GM23338 (cell line): ENCODE measurements at regions not wholly inside any gene's neighbourhood (a gene's known extent, or its start where the extent isn't known, plus 50 kb on each side); places are given as distances from the start of the nearest gene placed in this dataset.

Source experiments
- ATAC-seq: fragments of 200-7000 bp; cut with Tn5 transposase; 3 replicates; pipeline ENCODE4 v1.9.1; 2020
- DNase-seq: peaks from one replicate; pipeline ENCODE4 v3.0.0-alpha.2; 2015; ENCODE audit warnings: low spot score
- H2AFZ ChIP-seq: fragments of 200-600 bp; sonication (generic); 2 replicates; pipeline ENCODE4 v1.8.0; 2016; ENCODE audit warnings: antibody characterized with exemption, mild to moderate bottlenecking, moderate library complexity
- H3F3A ChIP-seq: fragments of 200-600 bp; sonication (generic); replicated peaks from 2 replicates; pipeline ENCODE4 v1.8.0; 2017; ENCODE audit warnings: antibody characterized with exemption, mixed run types, low read depth
- H3K27ac ChIP-seq: fragments of 200-600 bp; sonication (generic); 2 replicates; pipeline ENCODE4 v1.6.1; 2016; ENCODE audit warnings: low read depth
- H3K27me3 ChIP-seq: fragments of 200-600 bp; sonication (generic); 2 replicates; pipeline ENCODE4 v1.8.0; 2016; ENCODE audit warnings: mild to moderate bottlenecking, mixed run types, moderate library complexity; ENCODE audit not compliant: insufficient read depth
- H3K36me3 ChIP-seq: fragments of 200-600 bp; sonication (generic); 2 replicates; pipeline ENCODE4 v1.8.0; 2016; ENCODE audit warnings: mild to moderate bottlenecking; ENCODE audit not compliant: insufficient read depth
- H3K4me1 ChIP-seq: fragments of 200-600 bp; sonication (generic); 2 replicates; pipeline ENCODE4 v1.8.0; 2016; ENCODE audit warnings: mild to moderate bottlenecking, moderate library complexity; ENCODE audit not compliant: insufficient read depth
- H3K4me2 ChIP-seq: fragments of 200-600 bp; sonication (generic); 2 replicates; pipeline ENCODE4 v1.7.1; 2017; ENCODE audit warnings: mixed run types
- H3K4me3 ChIP-seq: fragments of 200-600 bp; sonication (generic); 2 replicates; pipeline ENCODE4 v1.6.1; 2016; ENCODE audit warnings: mixed run types
- H3K79me2 ChIP-seq: fragments of 200-600 bp; sonication (generic); replicated peaks from 2 replicates; pipeline ENCODE4 v1.8.0; 2017; ENCODE audit warnings: mild to moderate bottlenecking; ENCODE audit not compliant: insufficient read depth
- H3K9me2 ChIP-seq: fragments of 200-600 bp; sonication (generic); 2 replicates; pipeline ENCODE4 v1.8.0; 2017; ENCODE audit not compliant: insufficient read depth
- H4K20me1 ChIP-seq: fragments of 200-600 bp; sonication (generic); replicated peaks from 2 replicates; pipeline ENCODE4 v1.8.0; 2017; ENCODE audit warnings: mild to moderate bottlenecking; ENCODE audit not compliant: insufficient read depth
- H3K27ac Mint-ChIP-seq: 2 replicates; pipeline ENCODE4 v1.8.0; 2020; ENCODE audit warnings: inconsistent platforms, mild to moderate bottlenecking, moderate library complexity, mixed read lengths
- H3K27me3 Mint-ChIP-seq: 3 replicates; pipeline ENCODE4 v1.8.0; 2022; ENCODE audit warnings: low read depth, mild to moderate bottlenecking, moderate library complexity, mixed read lengths, inconsistent platforms; ENCODE audit not compliant: insufficient read depth, poor library complexity
- H3K36me3 Mint-ChIP-seq: 3 replicates; pipeline ENCODE4 v1.8.0; 2021; ENCODE audit warnings: low read depth, mild to moderate bottlenecking, inconsistent platforms, moderate library complexity, mixed read lengths
- H3K4me1 Mint-ChIP-seq: 3 replicates; pipeline ENCODE4 v1.8.0; 2020; ENCODE audit warnings: mild to moderate bottlenecking, inconsistent platforms, mixed read lengths
- H3K4me3 Mint-ChIP-seq: 3 replicates; pipeline ENCODE4 v1.8.0; 2021; ENCODE audit warnings: moderate library complexity, mild to moderate bottlenecking, inconsistent platforms, mixed read lengths
- H3K9me3 Mint-ChIP-seq: 3 replicates; pipeline ENCODE4 v1.8.0; 2020; ENCODE audit warnings: moderate library complexity, mild to moderate bottlenecking, inconsistent platforms, mixed read lengths
- CREB1 ChIP-seq: fragments of 250-450 bp; sonication (Bioruptor Pico); IDR thresholded peaks from 2 replicates; pipeline ENCODE4 v1.5.0; 2020; ENCODE audit warnings: low read depth, mild to moderate bottlenecking, moderate library complexity
- EZH2 ChIP-seq: fragments of 200-600 bp; sonication (generic); IDR thresholded peaks from one replicate; pipeline ENCODE4 v1.8.0; 2017; ENCODE audit warnings: antibody characterized with exemption, mild to moderate bottlenecking, low read depth; ENCODE audit not compliant: unreplicated experiment
- EZH2phosphoT487 ChIP-seq: fragments of 200-600 bp; sonication (generic); IDR thresholded peaks from one replicate; pipeline ENCODE4 v1.8.1; 2018; ENCODE audit warnings: antibody characterized with exemption; ENCODE audit not compliant: unreplicated experiment
- JUNB ChIP-seq: IDR thresholded peaks from one replicate; pipeline ENCODE4 v1.6.1; 2016; ENCODE audit warnings: antibody characterized with exemption; ENCODE audit not compliant: unreplicated experiment
- NANOG ChIP-seq: IDR thresholded peaks from 2 replicates; pipeline ENCODE4 v1.6.1; 2016; ENCODE audit warnings: antibody characterized with exemption, borderline replicate concordance
- POLR2AphosphoS5 ChIP-seq: IDR thresholded peaks from 2 replicates; pipeline ENCODE4 v1.6.1; 2016; ENCODE audit warnings: antibody characterized with exemption, low read depth
- STAT1 ChIP-seq: IDR thresholded peaks from one replicate; pipeline ENCODE4 v1.6.1; 2016; ENCODE audit warnings: antibody characterized with exemption; ENCODE audit not compliant: unreplicated experiment
- ZNF114 ChIP-seq: fragments of 250-450 bp; sonication (Bioruptor Pico); IDR thresholded peaks from 2 replicates; pipeline ENCODE4 v1.5.0; 2020; ENCODE audit warnings: mild to moderate bottlenecking, moderate library complexity
- ZNF331 ChIP-seq: fragments of 250-450 bp; sonication (Bioruptor Pico); IDR thresholded peaks from 2 replicates; pipeline ENCODE4 v1.5.0; 2020; ENCODE audit warnings: low read depth, mild to moderate bottlenecking, moderate library complexity
- TF ChIP-seq, protein P1 (sequence below): IDR thresholded peaks from one replicate; pipeline ENCODE4 v1.6.1; 2018; ENCODE audit warnings: antibody characterized with exemption; ENCODE audit not compliant: unreplicated experiment
- TF ChIP-seq, protein P2 (sequence below): IDR thresholded peaks from 2 replicates; pipeline ENCODE4 v1.6.1; 2016; ENCODE audit warnings: antibody characterized with exemption
- TF ChIP-seq, protein P3 (sequence below), 2 experiments: fragments of 200-600 bp in 1 of 2; sonication (generic) in 1 of 2; conservative IDR thresholded peaks; 2 replicates each; pipeline versions ENCODE4 v1.5.1 to v1.6.1; 2016 to 2017; ENCODE audit warnings: antibody characterized with exemption in 2 of 2, low read depth in 2 of 2, mild to moderate bottlenecking in 2 of 2, moderate library complexity in 1 of 2
- TF ChIP-seq, protein P4 (sequence below): fragments of 250-450 bp; sonication (Bioruptor Pico); IDR thresholded peaks from 2 replicates; pipeline ENCODE4 v1.5.0; 2020; ENCODE audit warnings: mild to moderate bottlenecking, moderate library complexity

DNA sequence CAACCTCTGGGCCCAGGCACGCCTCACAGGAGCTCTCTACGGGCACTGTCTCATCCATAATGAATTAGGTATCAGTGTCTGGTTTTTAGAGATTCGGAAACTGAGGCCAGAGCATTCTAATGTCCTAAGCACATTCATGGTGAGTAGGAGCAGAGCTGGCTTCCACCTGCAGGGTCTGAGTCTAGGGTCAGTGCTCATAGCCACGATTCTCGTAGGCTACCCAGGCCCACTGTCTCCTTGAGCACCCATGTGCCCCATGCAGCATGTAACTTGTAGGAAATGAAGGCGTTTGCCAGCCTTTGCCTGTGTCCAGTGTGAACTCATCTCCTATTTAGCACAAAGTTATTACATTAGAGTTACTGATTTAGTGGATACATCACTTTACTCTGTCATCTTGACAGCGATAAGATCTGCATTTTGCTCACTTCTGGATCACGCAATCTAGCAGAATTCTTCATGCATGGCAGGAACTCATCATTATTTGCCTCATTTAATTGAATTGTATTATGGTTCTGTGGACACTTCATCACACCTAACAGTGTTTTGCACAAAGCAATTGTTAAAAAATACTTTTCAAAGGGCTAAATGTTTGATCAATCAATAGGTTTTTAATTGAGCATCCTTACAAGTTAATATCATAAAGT is 205.3 kb upstream of the SULF2 start:
- Histone ChIP-seq H2AFZ (no peak overlapping the region), H3F3A (0 out of 2 replicates have a peak, but pooled peaks cover 4% of the 10 kb centered on the region), H4K20me1 (no peaks in the 10 kb centered on the region), H3K27me3 (no peaks in the 10 kb centered on the region), H3K9me2 (peaks cover 5% of the 10 kb centered on the region; the same call in 1 of the 2 replicates), H3K4me2 (no peak overlapping the region), H3K4me1 (0 out of 2 replicates have a peak, but pooled peaks cover 2% of the 10 kb centered on the region), H3K79me2 (no peaks in the 10 kb centered on the region), H3K27ac (no peak overlapping the region), H3K4me3 (no peak overlapping the region), H3K36me3 (peaks cover 15% of the 10 kb centered on the region)
- no peak overlapping the region for H3K4me3 Mint-ChIP-seq
- DNase-seq (no peak), ATAC-seq (no peak)
- TF ChIP-seq, protein P1, sequence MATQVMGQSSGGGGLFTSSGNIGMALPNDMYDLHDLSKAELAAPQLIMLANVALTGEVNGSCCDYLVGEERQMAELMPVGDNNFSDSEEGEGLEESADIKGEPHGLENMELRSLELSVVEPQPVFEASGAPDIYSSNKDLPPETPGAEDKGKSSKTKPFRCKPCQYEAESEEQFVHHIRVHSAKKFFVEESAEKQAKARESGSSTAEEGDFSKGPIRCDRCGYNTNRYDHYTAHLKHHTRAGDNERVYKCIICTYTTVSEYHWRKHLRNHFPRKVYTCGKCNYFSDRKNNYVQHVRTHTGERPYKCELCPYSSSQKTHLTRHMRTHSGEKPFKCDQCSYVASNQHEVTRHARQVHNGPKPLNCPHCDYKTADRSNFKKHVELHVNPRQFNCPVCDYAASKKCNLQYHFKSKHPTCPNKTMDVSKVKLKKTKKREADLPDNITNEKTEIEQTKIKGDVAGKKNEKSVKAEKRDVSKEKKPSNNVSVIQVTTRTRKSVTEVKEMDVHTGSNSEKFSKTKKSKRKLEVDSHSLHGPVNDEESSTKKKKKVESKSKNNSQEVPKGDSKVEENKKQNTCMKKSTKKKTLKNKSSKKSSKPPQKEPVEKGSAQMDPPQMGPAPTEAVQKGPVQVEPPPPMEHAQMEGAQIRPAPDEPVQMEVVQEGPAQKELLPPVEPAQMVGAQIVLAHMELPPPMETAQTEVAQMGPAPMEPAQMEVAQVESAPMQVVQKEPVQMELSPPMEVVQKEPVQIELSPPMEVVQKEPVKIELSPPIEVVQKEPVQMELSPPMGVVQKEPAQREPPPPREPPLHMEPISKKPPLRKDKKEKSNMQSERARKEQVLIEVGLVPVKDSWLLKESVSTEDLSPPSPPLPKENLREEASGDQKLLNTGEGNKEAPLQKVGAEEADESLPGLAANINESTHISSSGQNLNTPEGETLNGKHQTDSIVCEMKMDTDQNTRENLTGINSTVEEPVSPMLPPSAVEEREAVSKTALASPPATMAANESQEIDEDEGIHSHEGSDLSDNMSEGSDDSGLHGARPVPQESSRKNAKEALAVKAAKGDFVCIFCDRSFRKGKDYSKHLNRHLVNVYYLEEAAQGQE: no peak
- TF ChIP-seq, protein P2, sequence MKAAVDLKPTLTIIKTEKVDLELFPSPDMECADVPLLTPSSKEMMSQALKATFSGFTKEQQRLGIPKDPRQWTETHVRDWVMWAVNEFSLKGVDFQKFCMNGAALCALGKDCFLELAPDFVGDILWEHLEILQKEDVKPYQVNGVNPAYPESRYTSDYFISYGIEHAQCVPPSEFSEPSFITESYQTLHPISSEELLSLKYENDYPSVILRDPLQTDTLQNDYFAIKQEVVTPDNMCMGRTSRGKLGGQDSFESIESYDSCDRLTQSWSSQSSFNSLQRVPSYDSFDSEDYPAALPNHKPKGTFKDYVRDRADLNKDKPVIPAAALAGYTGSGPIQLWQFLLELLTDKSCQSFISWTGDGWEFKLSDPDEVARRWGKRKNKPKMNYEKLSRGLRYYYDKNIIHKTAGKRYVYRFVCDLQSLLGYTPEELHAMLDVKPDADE: no peak
- no peak for TF ChIP-seq NANOG
- TF ChIP-seq ZNF331 (CRISPR knock-in tag): no peak
- TF ChIP-seq JUNB: no peak
- TF ChIP-seq POLR2AphosphoS5: no peak
- TF ChIP-seq, protein P3, sequence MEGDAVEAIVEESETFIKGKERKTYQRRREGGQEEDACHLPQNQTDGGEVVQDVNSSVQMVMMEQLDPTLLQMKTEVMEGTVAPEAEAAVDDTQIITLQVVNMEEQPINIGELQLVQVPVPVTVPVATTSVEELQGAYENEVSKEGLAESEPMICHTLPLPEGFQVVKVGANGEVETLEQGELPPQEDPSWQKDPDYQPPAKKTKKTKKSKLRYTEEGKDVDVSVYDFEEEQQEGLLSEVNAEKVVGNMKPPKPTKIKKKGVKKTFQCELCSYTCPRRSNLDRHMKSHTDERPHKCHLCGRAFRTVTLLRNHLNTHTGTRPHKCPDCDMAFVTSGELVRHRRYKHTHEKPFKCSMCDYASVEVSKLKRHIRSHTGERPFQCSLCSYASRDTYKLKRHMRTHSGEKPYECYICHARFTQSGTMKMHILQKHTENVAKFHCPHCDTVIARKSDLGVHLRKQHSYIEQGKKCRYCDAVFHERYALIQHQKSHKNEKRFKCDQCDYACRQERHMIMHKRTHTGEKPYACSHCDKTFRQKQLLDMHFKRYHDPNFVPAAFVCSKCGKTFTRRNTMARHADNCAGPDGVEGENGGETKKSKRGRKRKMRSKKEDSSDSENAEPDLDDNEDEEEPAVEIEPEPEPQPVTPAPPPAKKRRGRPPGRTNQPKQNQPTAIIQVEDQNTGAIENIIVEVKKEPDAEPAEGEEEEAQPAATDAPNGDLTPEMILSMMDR (conservative IDR thresholded peaks at IDR 0.05; ENCODE audit: low read depth in 2 of 2): no peak
- TF ChIP-seq CREB1 (CRISPR knock-in tag): no peak
- TF ChIP-seq STAT1: no peak
- no peak for TF ChIP-seq ZNF114 (CRISPR knock-in tag)
- TF ChIP-seq EZH2: no peak
- no peak for TF ChIP-seq EZH2phosphoT487
- TF ChIP-seq, protein P4, sequence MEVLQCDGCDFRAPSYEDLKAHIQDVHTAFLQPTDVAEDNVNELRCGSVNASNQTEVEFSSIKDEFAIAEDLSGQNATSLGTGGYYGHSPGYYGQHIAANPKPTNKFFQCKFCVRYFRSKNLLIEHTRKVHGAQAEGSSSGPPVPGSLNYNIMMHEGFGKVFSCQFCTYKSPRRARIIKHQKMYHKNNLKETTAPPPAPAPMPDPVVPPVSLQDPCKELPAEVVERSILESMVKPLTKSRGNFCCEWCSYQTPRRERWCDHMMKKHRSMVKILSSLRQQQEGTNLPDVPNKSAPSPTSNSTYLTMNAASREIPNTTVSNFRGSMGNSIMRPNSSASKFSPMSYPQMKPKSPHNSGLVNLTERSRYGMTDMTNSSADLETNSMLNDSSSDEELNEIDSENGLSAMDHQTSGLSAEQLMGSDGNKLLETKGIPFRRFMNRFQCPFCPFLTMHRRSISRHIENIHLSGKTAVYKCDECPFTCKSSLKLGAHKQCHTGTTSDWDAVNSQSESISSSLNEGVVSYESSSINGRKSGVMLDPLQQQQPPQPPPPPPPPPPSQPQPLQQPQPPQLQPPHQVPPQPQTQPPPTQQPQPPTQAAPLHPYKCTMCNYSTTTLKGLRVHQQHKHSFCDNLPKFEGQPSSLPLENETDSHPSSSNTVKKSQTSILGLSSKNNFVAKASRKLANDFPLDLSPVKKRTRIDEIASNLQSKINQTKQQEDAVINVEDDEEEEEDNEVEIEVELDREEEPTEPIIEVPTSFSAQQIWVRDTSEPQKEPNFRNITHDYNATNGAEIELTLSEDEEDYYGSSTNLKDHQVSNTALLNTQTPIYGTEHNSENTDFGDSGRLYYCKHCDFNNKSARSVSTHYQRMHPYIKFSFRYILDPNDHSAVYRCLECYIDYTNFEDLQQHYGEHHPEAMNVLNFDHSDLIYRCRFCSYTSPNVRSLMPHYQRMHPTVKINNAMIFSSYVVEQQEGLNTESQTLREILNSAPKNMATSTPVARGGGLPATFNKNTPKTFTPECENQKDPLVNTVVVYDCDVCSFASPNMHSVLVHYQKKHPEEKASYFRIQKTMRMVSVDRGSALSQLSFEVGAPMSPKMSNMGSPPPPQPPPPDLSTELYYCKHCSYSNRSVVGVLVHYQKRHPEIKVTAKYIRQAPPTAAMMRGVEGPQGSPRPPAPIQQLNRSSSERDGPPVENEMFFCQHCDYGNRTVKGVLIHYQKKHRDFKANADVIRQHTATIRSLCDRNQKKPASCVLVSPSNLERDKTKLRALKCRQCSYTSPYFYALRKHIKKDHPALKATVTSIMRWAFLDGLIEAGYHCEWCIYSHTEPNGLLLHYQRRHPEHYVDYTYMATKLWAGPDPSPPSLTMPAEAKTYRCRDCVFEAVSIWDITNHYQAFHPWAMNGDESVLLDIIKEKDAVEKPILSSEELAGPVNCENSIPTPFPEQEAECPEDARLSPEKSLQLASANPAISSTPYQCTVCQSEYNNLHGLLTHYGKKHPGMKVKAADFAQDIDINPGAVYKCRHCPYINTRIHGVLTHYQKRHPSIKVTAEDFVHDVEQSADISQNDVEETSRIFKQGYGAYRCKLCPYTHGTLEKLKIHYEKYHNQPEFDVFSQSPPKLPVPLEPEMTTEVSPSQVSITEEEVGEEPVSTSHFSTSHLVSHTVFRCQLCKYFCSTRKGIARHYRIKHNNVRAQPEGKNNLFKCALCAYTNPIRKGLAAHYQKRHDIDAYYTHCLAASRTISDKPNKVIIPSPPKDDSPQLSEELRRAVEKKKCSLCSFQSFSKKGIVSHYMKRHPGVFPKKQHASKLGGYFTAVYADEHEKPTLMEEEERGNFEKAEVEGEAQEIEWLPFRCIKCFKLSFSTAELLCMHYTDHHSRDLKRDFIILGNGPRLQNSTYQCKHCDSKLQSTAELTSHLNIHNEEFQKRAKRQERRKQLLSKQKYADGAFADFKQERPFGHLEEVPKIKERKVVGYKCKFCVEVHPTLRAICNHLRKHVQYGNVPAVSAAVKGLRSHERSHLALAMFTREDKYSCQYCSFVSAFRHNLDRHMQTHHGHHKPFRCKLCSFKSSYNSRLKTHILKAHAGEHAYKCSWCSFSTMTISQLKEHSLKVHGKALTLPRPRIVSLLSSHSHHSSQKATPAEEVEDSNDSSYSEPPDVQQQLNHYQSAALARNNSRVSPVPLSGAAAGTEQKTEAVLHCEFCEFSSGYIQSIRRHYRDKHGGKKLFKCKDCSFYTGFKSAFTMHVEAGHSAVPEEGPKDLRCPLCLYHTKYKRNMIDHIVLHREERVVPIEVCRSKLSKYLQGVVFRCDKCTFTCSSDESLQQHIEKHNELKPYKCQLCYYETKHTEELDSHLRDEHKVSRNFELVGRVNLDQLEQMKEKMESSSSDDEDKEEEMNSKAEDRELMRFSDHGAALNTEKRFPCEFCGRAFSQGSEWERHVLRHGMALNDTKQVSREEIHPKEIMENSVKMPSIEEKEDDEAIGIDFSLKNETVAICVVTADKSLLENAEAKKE: no peak
- peaks cover 17% of the 10 kb centered on the region for H3K4me1 Mint-ChIP-seq
- H3K27me3 Mint-ChIP-seq: peaks cover 5% of the 10 kb centered on the region
- peaks cover 30% of the 10 kb centered on the region for H3K36me3 Mint-ChIP-seq
- peaks cover 32% of the 10 kb centered on the region for H3K9me3 Mint-ChIP-seq
- no peak overlapping the region for H3K27ac Mint-ChIP-seq
